Heart left ventricle (tissue), 16 donors: ENCODE measurements at regions not wholly inside any gene's neighbourhood (a gene's known extent, or its start where the extent isn't known, plus 50 kb on each side); places are given as distances from the start of the nearest gene placed in this dataset.
A peak's percentile ranks its signal among the peaks of the same experiment; 100 is the strongest.

ENCODE experiments used
- ATAC-seq, 4 donors: fragments of 200-7000 bp; cut with Tn5 transposase; one replicate each; pipeline ENCODE4 v1.9.1; 2020 to 2022; ENCODE audit warnings: moderate library complexity in 4 of 4, mild to moderate bottlenecking in 3 of 4, moderate number of reproducible peaks in 1 of 4
- DNase-seq, 5 donors: peaks; one replicate each; pipeline ENCODE4 v3.0.0-alpha.2; 2020
- H3K27ac ChIP-seq, 12 donors: fragments of 200-600 bp; sonication (generic) in 4 of 12; one replicate each; pipeline versions ENCODE4 v1.5.0 to v1.8.0; 2016 to 2022; ENCODE audit warnings: mild to moderate bottlenecking in 2 of 12
- H3K27me3 ChIP-seq, 9 donors: fragments of 200-600 bp; sonication (generic) in 2 of 9; one replicate each; pipeline versions ENCODE4 v1.5.1 to v1.8.0; 2016 to 2022; ENCODE audit warnings: mild to moderate bottlenecking in 3 of 9
- H3K36me3 ChIP-seq, 9 donors: fragments of 200-600 bp; sonication (generic) in 2 of 9; one replicate each; pipeline versions ENCODE4 v1.5.0 to v1.8.0; 2018 to 2022; ENCODE audit warnings: mild to moderate bottlenecking in 2 of 9
- H3K4me1 ChIP-seq, 12 donors: fragments of 200-600 bp; sonication (generic) in 4 of 12; one replicate each; pipeline versions ENCODE4 v1.5.0 to v1.8.0; 2016 to 2022; ENCODE audit warnings: mild to moderate bottlenecking in 3 of 12
- H3K4me3 ChIP-seq, 12 donors: fragments of 200-600 bp; sonication (generic) in 4 of 12; one replicate each; pipeline versions ENCODE4 v1.5.0 to v1.8.0; 2017 to 2022; ENCODE audit warnings: mild to moderate bottlenecking in 9 of 12, moderate library complexity in 4 of 12
- H3K9me3 ChIP-seq, 12 donors: fragments of 200-600 bp; sonication (generic) in 4 of 12; one replicate each; pipeline versions ENCODE4 v1.5.0 to v1.8.0; 2016 to 2022; ENCODE audit warnings: mild to moderate bottlenecking in 1 of 12
- CTCF ChIP-seq, 12 donors: fragments of 200-600 bp; sonication (generic) in 4 of 12; IDR thresholded peaks; one replicate each; pipeline versions ENCODE4 v1.5.0 to v1.8.0; 2018 to 2022; ENCODE audit warnings: antibody characterized with exemption in 12 of 12, mild to moderate bottlenecking in 5 of 12
- POLR2A ChIP-seq, 2 donors: fragments of 450-650 bp; IDR thresholded peaks; one replicate each; pipeline ENCODE4 v1.6.1; 2017; ENCODE audit warnings: antibody characterized with exemption in 2 of 2, mild to moderate bottlenecking in 2 of 2, moderate library complexity in 2 of 2
- WGBS, 4 donors: extraction: QIAGEN DNeasy Blood & Tissue Kit in 2 of 4; methylation state at CpG; one replicate each; pipeline versions ENCODE4 v1.1.5 to v1.1.7; 2013 to 2018; 5-methylcytosine and 5-hydroxymethylcytosine counted together
- intact Hi-C, 10 donors: fragments of 100-400 bp; cut with DNase I; formaldehyde crosslinking; loops; one replicate each; pipeline versions ENCODE4 v1.11.1 to v1.14.2; 2022
- donor health status: ischemic (EF 13 %, LVEDD 7.1; RV severe dilation, severe dysfunction).
- donor health status: healthy with polysubstance abuse.
- donor health status: DM: no; HTN: yes; CAD: no.
- donor health status: DM: no; HTN: no; CAD: no.
- donor health status: ischemic (EF 25% LVEDD 6.9; RV normal size, moderate dysfunction).
- donor health status: ischemic (EF 25% LVEDD 5.7; RV mildly dilated, moderate dysfunction).
- donor health status: healthy.
- donor health status: DM: yes; HTN: yes; CAD: no.
- donor health status: ischemic (EF 35%, LVEDD 5.7; RV mildly dilated, moderate dysfunction).
- donor health status: nonischemic (EF 11% LVEDD 7.7; RV severe dilation, severe dysfunction).
- donor health status: DM: yes; HTN: yes; CAD: no.
- donor health status: PGD.
- donor health status: ischemic (EF 29% LVEDD 5.4; RV normal size, mild dysfunction).
- donor health status: nonischemic (EF 23%, LVEDD 6.1; RV moderate dilation, normal function).

GRCh38 chr3:174786825-174787224, 72.3 kb upstream of the NAALADL2 start:
- intact Hi-C loops = no loop called here
- ATAC-seq = no peak
- H3K4me3 ChIP-seq = no peak overlapping the region
- no peaks in the 10 kb centered on the region for H3K36me3 ChIP-seq
- H3K27me3 ChIP-seq = no peaks in the 10 kb centered on the region
- DNase-seq = no peak
- H3K9me3 ChIP-seq = no peaks in the 10 kb centered on the region
- TF ChIP-seq POLR2A (IDR thresholded peaks at IDR 0.05) = no peak
- no peak for TF ChIP-seq CTCF (IDR thresholded peaks at IDR 0.05)
- no peak overlapping the region for H3K27ac ChIP-seq
- WGBS, 4 donors = 77 to 90% (median 88%) methylated on average over 2 of the region's 2 CpGs
- H3K4me1 ChIP-seq = no peaks in the 10 kb centered on the region

- Histone ChIP-seq H3K9me3 (no peaks in the 10 kb centered on the region), H3K4me3 (no peak overlapping the region), H3K27me3 (no peaks in the 10 kb centered on the region), H3K36me3 (no peaks in the 10 kb centered on the region), H3K27ac (no peak overlapping the region), H3K4me1 (peaks cover 0 to 9% (median 0%) of the 10 kb centered on the region in 12 donors)
- DNase-seq = no peak
- TF ChIP-seq POLR2A (IDR thresholded peaks at IDR 0.05) = no peak
- no peak for TF ChIP-seq CTCF (IDR thresholded peaks at IDR 0.05)
- intact Hi-C loops = loop anchor here in 1 of 10 donors (2.0 kb wide), 1 partner anchor 14 kb away; no protein-coding TSS in a partner anchor
- 80 to 84% (median 82%) methylated on average over 3 of the region's 3 CpGs for WGBS, 4 donors
- no peak for ATAC-seq
Observed at GRCh38 chr3:174791161-174791560, 68.0 kb upstream of the NAALADL2 start.

GRCh38 chr3:174792864-174793263, 66.3 kb upstream of the NAALADL2 start:
- intact Hi-C loops = no loop called here
- Histone ChIP-seq H3K27ac (no peak overlapping the region), H3K27me3 (no peaks in the 10 kb centered on the region), H3K4me1 (peaks cover 0 to 9% (median 0%) of the 10 kb centered on the region in 12 donors), H3K4me3 (no peak overlapping the region), H3K9me3 (no peaks in the 10 kb centered on the region), H3K36me3 (no peaks in the 10 kb centered on the region)
- TF ChIP-seq POLR2A (IDR thresholded peaks at IDR 0.05) (no peak), CTCF (IDR thresholded peaks at IDR 0.05) (no peak)
- DNase-seq (no peak), ATAC-seq (peak in 2 of 4 donors; percentile 46)
- WGBS, 4 donors = 74 to 82% (median 78%) methylated on average over 1 of the region's 1 CpG
